Stimulated activated naive CD8-positive, alpha-beta T cell treated with anti-CD3 and anti-CD28 coated beads, Interleukin-15, Interleukin-2, amounts not matched to agents 100 ng/mL and 50 ng/mL, for 24 hours (primary cell): ENCODE measurements at regions not wholly inside any gene's neighbourhood (a gene's known extent, or its start where the extent isn't known, plus 50 kb on each side); places are given as distances from the start of the nearest gene placed in this dataset.

Experiments used
- H3K27ac Mint-ChIP-seq: one replicate; pipeline ENCODE4 v1.8.0; 2021; ENCODE audit warnings: mild to moderate bottlenecking, mixed read lengths
- H3K27me3 Mint-ChIP-seq: one replicate; pipeline ENCODE4 v1.8.0; 2021; ENCODE audit warnings: mixed read lengths
- H3K36me3 Mint-ChIP-seq: one replicate; pipeline ENCODE4 v1.8.0; 2021; ENCODE audit warnings: low read depth, mixed read lengths
- H3K4me1 Mint-ChIP-seq: one replicate; pipeline ENCODE4 v1.8.0; 2021; ENCODE audit warnings: low read depth, mixed read lengths
- H3K4me3 Mint-ChIP-seq: one replicate; pipeline ENCODE4 v1.8.0; 2021; ENCODE audit warnings: mild to moderate bottlenecking, mixed read lengths
- H3K9me3 Mint-ChIP-seq: one replicate; pipeline ENCODE4 v1.8.0; 2021; ENCODE audit warnings: mixed read lengths

DNA sequence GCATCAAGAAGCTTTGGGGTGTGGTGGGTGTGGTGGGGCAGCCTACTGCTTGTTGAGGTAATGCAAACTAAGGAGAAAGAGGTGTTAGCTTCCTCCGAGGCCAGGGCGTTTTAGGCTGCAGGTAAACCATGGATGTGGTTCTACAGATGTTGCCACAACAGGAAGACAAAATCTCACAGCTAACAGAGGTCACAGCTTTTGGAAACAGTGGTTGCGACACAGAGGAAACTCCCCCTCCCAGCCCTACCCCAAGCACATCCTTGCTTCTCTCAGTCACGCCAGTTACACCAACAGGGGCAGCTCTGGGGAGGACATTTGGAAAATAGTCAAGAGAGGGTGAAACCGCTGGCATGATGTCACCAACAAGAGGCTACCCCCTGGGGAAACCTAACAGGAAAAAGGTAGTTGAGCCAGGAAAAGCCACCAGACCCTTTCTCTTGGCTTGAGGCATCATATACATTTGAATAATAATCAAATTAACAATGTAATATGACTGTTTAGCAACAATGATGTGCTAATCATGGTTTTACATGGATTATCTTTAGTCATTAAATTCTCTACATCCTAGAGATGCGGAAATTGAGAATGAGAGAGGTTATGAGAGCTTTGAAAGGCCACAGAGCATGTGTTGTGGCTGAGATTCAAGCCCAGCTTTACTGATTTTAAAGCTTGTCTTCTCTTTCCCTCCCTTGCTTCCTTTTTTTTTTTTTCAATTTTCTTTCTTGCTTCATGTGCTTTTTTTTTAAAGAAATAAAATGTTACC, 82.2 kb upstream of the IL12B start:
- H3K27ac Mint-ChIP-seq: peak overlapping the region; percentile 61
- H3K27me3 Mint-ChIP-seq: peaks cover under 1% of the 10 kb centered on the region
- H3K4me1 Mint-ChIP-seq: peaks cover 55% of the 10 kb centered on the region
- H3K36me3 Mint-ChIP-seq: no peaks in the 10 kb centered on the region
- no peaks in the 10 kb centered on the region for H3K9me3 Mint-ChIP-seq
- H3K4me3 Mint-ChIP-seq: peak overlapping the region; percentile 54

DNA sequence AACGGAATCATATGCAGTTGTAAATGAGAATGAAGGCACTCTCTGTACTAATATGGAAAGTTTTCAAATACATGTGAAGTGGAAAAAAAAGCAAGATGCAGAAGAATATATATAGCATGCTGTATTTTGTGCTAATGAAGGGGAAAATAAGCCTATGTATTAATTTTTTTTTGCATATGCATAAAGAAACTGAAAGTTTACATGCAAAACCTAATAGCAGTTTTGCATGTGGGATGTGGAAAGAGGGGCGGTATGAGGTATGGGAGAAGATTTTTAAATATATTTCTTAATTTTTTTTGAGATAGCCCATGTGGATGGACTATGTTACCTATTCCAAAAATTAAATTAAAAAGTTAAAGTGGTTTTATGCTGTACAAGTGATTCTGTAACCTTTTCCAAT, 83.7 kb upstream of the IL12B start:
- H3K27me3 Mint-ChIP-seq: no peaks in the 10 kb centered on the region
- no peaks in the 10 kb centered on the region for H3K9me3 Mint-ChIP-seq
- H3K4me1 Mint-ChIP-seq: peaks cover 51% of the 10 kb centered on the region
- H3K27ac Mint-ChIP-seq: no peak overlapping the region
- no peak overlapping the region for H3K4me3 Mint-ChIP-seq
- H3K36me3 Mint-ChIP-seq: no peaks in the 10 kb centered on the region

DNA sequence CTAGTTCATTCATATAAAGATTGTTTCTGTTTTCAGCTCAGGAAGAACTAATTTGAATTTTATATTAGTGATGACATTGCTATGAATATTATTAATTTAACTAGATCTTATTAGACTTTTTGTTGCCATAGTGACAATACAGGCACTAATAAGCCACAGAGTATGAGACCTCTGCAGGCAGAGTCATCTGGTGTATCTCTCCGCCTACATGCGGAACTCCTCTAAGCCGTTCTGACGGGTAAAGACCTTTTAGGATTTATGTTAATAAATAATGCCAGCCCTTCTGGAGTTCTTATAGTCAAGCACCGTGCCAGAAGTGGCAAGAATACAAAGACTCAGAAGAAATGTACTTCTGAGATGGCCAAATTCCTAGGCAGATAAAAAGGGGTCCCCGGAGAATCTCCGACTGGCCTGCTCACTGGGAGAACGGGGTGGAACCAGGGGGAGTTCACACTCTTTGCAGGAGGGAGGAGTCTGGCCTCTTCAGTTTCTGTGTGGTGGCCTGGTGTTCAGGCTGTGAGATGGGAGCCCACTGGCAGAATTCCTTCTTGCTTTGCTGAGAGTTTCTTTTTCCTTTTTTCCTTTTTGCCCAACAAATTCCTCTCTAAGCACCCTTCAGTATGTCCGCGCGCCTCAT, 85.1 kb upstream of the IL12B start:
- no peak overlapping the region for H3K27ac Mint-ChIP-seq
- H3K4me3 Mint-ChIP-seq: no peak overlapping the region
- H3K4me1 Mint-ChIP-seq: peaks cover 37% of the 10 kb centered on the region
- no peaks in the 10 kb centered on the region for H3K36me3 Mint-ChIP-seq
- H3K9me3 Mint-ChIP-seq: no peaks in the 10 kb centered on the region
- H3K27me3 Mint-ChIP-seq: no peaks in the 10 kb centered on the region

DNA sequence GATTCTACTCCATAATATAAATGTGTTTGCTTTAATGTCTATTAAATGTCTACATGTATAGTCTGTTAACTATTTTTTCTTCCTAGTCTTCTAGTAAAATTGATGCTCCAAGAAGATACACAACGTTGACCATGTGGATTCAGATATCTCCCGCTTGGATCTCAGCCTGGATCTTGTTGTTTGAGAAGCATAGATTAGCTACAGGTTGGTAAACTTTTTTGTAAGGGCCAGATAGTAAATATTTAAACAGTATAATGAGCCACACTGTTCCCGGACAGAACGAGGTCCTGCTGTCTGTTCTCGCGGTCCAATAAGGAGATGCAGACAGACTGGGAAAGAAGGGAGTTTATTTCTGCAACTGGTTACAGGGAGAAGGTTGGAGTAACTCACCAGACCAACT, 86.2 kb upstream of the IL12B start:
- Mint-ChIP-seq H3K4me1 (peaks cover 27% of the 10 kb centered on the region), H3K36me3 (no peaks in the 10 kb centered on the region), H3K27ac (no peak overlapping the region)

DNA sequence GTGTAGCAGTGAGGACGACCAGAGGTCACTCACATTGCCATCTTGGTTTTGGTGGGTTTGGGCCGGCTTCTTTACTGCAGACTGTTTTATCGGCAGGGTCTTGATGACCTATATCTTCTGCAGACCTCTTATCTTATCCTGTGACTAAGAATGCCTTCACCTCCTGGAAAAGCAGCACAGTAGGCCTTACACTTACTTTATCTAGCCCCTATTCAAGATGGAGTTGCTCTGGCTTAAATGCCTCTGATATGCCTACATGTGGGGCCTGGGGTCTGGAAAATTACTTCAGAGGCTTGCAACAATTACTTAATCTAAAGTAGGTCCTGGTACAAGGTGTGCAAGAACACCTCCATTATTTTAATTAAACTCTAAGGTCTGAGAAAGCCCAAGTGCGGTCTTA, 86.9 kb upstream of the IL12B start:
- Mint-ChIP-seq H3K4me3 (no peak overlapping the region), H3K36me3 (no peaks in the 10 kb centered on the region), H3K27ac (no peak overlapping the region), H3K27me3 (no peaks in the 10 kb centered on the region), H3K4me1 (peaks cover 19% of the 10 kb centered on the region), H3K9me3 (no peaks in the 10 kb centered on the region)

More for the DNA sequence above, 86.2 kb upstream of the IL12B start:
- no peak overlapping the region for H3K4me3 Mint-ChIP-seq
- H3K9me3 Mint-ChIP-seq: no peaks in the 10 kb centered on the region
- no peaks in the 10 kb centered on the region for H3K27me3 Mint-ChIP-seq

DNA sequence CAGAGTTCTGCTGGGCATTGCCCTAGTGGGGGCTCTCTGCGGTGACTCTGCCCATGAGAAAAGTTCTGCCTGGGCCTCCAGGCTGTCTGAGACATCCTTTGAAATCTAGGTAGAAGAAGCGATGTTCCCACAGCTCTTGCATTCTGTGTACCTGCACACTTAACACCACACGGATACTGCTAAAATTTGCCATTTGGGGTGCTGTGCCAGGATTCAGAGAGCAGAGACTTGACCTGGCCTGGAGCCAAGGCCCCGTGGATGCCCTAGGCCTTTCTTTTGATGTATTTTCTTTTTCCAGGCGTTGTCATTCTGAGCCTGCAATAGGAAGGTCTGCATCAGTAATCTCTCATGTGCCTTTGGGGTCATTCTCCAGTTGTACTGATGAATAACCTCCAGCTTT, 89.3 kb upstream of the IL12B start:
- Mint-ChIP-seq H3K27me3 (no peaks in the 10 kb centered on the region), H3K4me3 (no peak overlapping the region), H3K36me3 (no peaks in the 10 kb centered on the region), H3K27ac (no peak overlapping the region), H3K4me1 (no peaks in the 10 kb centered on the region), H3K9me3 (no peaks in the 10 kb centered on the region)

DNA sequence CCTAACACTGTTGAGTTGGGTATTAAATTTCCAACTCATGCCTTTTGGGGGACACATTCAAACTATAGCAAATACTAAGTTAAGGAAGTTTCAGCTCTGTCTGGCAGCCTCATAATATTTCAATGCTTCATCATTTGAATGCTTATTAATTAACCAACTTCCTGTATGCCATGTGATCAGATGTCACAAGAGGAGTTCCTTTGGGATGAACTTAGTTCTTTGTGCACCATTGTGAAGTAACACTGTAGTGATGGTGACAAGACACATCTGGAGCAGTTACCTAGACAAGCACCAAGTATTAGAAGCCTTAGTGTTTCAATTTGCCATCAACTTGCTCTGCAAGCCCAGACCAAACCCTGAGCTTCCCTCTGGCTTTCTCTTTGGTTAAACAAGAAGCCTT, 90.7 kb upstream of the IL12B start:
- no peaks in the 10 kb centered on the region for H3K36me3 Mint-ChIP-seq
- no peak overlapping the region for H3K27ac Mint-ChIP-seq

DNA sequence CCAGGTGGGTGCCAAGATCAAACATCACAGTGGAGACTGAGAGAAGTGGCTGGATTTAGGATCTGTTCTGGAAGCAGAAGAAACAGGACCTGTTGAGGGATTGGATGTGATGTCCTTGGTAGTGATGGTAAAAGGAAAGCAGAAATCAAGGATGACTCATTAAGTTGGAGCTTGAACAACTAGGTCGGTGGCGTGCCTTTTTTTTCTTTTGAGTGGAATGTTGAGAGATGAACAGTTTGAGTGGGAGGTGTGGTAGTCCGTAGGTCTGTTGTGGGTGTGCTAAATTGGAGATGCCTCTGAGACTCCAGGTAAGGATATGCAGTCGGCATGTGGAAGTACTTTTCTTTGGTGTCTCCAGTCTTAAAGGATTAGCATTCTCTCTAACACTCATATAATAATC, 92.1 kb upstream of the IL12B start:
- no peak overlapping the region for H3K27ac Mint-ChIP-seq

More for the DNA sequence above, 90.7 kb upstream of the IL12B start:
- Mint-ChIP-seq H3K9me3 (no peaks in the 10 kb centered on the region), H3K4me1 (peaks cover 7% of the 10 kb centered on the region), H3K4me3 (no peak overlapping the region), H3K27me3 (no peaks in the 10 kb centered on the region)

DNA sequence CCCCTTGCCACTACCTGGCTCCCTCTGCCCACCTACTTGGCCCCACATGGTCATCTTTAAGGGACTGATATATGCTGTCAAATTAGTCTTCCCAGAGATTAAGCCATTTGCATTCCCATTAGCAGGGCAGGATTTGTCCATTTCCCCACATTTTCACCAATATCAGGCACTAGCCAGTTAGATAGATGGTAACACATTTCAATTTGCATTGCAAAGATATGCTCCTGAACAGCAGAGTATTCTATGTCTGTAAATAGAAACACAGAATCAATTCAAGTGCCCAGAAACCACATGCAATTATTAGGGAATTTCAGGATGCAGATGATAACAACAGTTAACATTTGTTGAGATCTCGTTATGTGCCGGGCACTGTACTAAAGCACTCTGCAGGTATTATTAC, 92.6 kb upstream of the IL12B start:
- H3K4me1 Mint-ChIP-seq: peaks cover 27% of the 10 kb centered on the region
- no peaks in the 10 kb centered on the region for H3K9me3 Mint-ChIP-seq
- H3K4me3 Mint-ChIP-seq: no peak overlapping the region
- H3K27ac Mint-ChIP-seq: no peak overlapping the region
- H3K27me3 Mint-ChIP-seq: no peaks in the 10 kb centered on the region
- H3K36me3 Mint-ChIP-seq: no peaks in the 10 kb centered on the region

More for the DNA sequence above, 92.1 kb upstream of the IL12B start:
- Mint-ChIP-seq H3K36me3 (no peaks in the 10 kb centered on the region), H3K4me3 (no peak overlapping the region), H3K27me3 (no peaks in the 10 kb centered on the region), H3K4me1 (peaks cover 21% of the 10 kb centered on the region), H3K9me3 (no peaks in the 10 kb centered on the region)

DNA sequence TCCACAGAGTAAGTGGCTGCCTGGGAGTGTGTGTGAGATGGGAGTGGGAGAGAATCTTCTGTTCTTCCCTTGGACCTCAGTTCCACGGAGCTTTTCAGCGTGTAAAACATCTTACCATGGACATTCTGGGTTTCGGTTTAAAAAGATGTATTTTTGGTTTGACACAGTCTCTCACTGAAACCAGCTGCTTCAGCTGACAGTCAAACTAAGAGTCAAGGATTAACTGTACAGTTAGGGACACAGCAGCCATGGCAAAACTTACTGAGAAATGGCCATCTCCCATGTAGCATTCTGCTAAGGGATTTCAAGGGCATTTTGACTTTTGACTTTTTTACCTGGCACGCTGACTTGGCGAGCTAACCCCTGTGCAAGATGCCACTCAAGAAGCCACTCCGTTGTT, 93.8 kb upstream of the IL12B start:
- no peaks in the 10 kb centered on the region for H3K36me3 Mint-ChIP-seq
- no peaks in the 10 kb centered on the region for H3K9me3 Mint-ChIP-seq
- no peak overlapping the region for H3K27ac Mint-ChIP-seq
- no peak overlapping the region for H3K4me3 Mint-ChIP-seq
- H3K27me3 Mint-ChIP-seq: no peaks in the 10 kb centered on the region
- peaks cover 30% of the 10 kb centered on the region for H3K4me1 Mint-ChIP-seq

DNA sequence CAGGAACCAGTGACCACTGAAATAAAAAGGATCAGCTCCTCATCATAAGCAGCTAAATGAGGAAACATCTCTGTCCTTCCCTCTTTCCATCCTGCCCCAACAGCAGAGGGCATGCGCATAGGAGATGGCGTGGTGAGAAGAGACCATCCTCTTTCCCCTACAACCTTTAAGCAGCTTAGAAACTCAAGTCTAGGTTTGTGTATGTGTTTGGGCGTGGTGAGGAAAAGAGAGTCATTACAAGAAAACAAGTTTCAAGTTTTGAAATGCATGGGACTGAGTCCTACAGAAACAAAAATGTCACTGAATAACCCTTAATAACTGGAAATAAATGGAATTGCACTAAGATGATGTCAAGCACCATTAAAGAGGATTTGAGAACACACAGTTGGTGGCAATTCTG, 96.4 kb upstream of the IL12B start:
- Mint-ChIP-seq H3K27ac (peak overlapping the region; percentile 23), H3K4me1 (peaks cover 30% of the 10 kb centered on the region), H3K27me3 (no peaks in the 10 kb centered on the region), H3K36me3 (no peaks in the 10 kb centered on the region), H3K4me3 (no peak overlapping the region), H3K9me3 (no peaks in the 10 kb centered on the region)

DNA sequence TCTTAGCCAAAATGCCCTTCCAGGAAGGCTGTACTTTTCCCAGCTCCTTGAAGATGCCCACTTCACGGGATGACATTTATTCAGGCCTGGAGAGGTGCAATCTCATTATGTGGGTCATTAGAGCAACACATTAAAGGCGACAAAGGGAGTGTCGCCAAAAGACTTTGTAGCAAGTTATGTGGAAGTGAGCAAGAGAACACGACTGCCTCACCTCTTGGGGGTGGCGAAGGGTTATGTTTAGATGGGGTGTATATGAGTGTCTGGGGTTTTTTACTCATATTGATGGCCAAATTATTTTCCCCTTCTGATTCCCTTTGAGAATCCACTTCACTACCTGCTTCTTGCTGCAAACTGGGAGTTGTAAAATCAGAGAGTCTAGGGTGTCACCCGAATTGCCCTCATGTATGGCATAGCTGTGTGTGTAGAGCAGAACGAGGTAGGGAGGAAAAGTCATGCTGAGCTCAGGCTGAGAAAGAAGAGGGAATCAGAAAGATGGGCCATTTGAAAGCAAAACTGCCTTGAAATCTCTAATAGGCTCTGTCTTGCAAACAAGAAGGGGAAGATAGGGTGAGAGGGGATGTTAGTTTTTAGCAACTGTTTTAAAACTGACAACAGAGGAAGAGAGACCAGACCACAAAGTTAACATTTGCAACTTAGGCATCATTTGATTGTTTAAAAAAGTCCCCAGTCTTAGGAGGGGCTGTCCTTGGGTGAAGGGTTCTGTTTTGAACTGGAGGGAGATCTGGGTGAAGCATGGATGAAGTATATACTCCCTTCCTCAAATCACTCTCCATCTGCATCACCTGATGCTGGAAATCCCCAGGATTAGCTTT, 97.1 kb upstream of the IL12B start:
- peaks cover 2% of the 10 kb centered on the region for H3K27me3 Mint-ChIP-seq
- no peak overlapping the region for H3K4me3 Mint-ChIP-seq
- H3K27ac Mint-ChIP-seq: peak overlapping the region; percentile 38
- H3K36me3 Mint-ChIP-seq: no peaks in the 10 kb centered on the region
- H3K4me1 Mint-ChIP-seq: peaks cover 30% of the 10 kb centered on the region
- H3K9me3 Mint-ChIP-seq: no peaks in the 10 kb centered on the region

DNA sequence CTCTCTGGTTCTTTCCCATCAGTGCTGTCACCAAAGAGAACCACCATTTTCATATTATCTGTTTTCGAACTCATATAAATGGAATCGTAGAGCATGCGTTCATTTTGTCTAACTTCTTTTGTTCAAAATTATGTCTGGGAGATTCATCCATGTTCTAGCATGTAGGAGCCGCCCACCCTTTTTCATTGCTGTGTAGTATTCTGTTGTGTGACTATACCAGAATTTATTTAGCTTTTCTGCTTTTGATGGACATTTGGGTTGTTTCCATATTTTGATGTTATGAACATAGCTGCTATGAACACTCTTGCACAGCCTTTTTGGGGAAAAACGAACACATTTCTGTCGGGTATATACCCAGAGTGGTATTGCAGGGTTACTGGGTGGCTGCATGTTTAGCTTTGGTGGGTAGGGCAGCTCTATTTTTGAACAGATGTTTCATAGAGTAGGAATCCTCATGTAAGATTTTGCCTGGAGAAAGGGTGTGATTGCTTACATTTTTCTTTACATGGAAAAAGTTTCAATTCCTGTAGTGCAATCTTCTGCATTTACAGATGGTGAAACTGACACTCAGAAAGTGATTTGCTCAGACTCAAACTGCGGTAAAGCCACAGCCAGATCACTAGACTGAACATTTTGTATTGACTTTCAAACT, 100.2 kb upstream of the IL12B start:
- H3K4me1 Mint-ChIP-seq: peaks cover 28% of the 10 kb centered on the region
- no peaks in the 10 kb centered on the region for H3K9me3 Mint-ChIP-seq
- H3K27me3 Mint-ChIP-seq: peaks cover 4% of the 10 kb centered on the region
- H3K36me3 Mint-ChIP-seq: no peaks in the 10 kb centered on the region
- no peak overlapping the region for H3K4me3 Mint-ChIP-seq
- no peak overlapping the region for H3K27ac Mint-ChIP-seq

DNA sequence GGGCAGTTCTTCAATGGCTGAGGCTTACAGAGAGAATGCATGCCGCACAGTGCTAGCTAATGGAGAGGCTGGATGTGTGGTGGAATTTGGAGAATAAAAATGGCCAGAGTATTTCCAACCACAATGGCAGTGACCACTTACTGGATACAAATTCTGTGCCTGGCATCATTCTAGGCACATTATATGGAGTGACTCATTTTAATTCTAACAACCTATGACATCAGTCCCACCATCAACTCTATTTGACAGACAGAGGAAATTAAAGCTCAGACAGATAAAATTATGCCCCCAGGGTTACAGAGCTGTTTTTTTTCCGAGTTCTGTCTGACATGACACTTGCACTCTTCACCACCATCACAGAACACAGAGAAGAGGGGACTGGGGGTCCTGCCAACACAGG, 105.6 kb upstream of the IL12B start:
- H3K27me3 Mint-ChIP-seq: peaks cover 4% of the 10 kb centered on the region
- no peak overlapping the region for H3K4me3 Mint-ChIP-seq
- no peaks in the 10 kb centered on the region for H3K9me3 Mint-ChIP-seq
- no peaks in the 10 kb centered on the region for H3K4me1 Mint-ChIP-seq
- H3K27ac Mint-ChIP-seq: no peak overlapping the region
- H3K36me3 Mint-ChIP-seq: no peaks in the 10 kb centered on the region

DNA sequence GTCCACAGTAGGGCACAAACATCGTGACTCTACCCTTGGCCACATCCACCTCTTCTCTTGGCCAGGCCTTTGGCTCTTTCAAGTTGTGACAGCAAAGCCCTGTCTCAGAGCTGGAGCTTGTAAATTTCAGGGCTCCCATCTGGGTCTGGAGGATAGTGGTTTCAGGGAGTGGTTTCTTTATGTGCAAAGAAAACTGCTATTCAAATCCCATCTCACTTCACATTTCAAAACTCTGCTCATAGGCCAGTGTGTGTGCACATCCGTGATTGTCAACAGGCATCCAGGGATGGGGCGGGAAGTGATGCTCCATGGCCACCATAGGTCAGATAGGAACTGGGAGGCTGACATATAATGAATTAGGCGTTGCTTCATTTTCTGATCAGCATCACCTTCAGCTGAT, 107.8 kb upstream of the IL12B start:
- H3K27ac Mint-ChIP-seq: no peak overlapping the region

More for the DNA sequence above, 107.8 kb upstream of the IL12B start:
- Mint-ChIP-seq H3K36me3 (no peaks in the 10 kb centered on the region), H3K4me1 (no peaks in the 10 kb centered on the region), H3K4me3 (no peak overlapping the region), H3K9me3 (no peaks in the 10 kb centered on the region), H3K27me3 (no peaks in the 10 kb centered on the region)
